Uterus (tissue), 3 donors: ENCODE measurements at regions not wholly inside any gene's neighbourhood (a gene's known extent, or its start where the extent isn't known, plus 50 kb on each side); places are given as distances from the start of the nearest gene placed in this dataset.

Experiments
- DNase-seq, 2 donors: peaks; one replicate each; pipeline ENCODE4 v3.0.0-alpha.2; 2019 to 2020
- H3K27ac ChIP-seq, 2 donors: fragments of 200-600 bp; sonication (generic); 1 replicate in 1 of 2; 2 replicates in 1 of 2; pipeline ENCODE4 v1.5.1; 2016 to 2018
- H3K27me3 ChIP-seq, 2 donors: fragments of 200-600 bp; sonication (generic); one replicate each; pipeline ENCODE4 v1.5.1; 2018 to 2019; ENCODE audit warnings: control low read depth in 1 of 2
- H3K36me3 ChIP-seq, 2 donors: fragments of 200-600 bp; sonication (generic); one replicate each; pipeline ENCODE4 v1.5.1; 2019; ENCODE audit warnings: control low read depth in 1 of 2
- H3K4me1 ChIP-seq, 2 donors: fragments of 200-600 bp; sonication (generic); one replicate each; pipeline ENCODE4 v1.5.1; 2018 to 2019; ENCODE audit warnings: control low read depth in 1 of 2
- H3K4me3 ChIP-seq, 2 donors: fragments of 200-600 bp; sonication (generic); 1 replicate in 1 of 2; 2 replicates in 1 of 2; pipeline ENCODE4 v1.5.1; 2018 to 2019; ENCODE audit warnings: mild to moderate bottlenecking in 1 of 2
- H3K9me3 ChIP-seq, 2 donors: fragments of 200-600 bp; sonication (generic); one replicate each; pipeline ENCODE4 v1.5.1; 2019; ENCODE audit warnings: control low read depth in 1 of 2
- CTCF ChIP-seq, 4 experiments: fragments of 200-600 bp in 2 of 4; fragments of 450-650 bp in 2 of 4; sonication (generic) in 2 of 4; IDR thresholded peaks; one replicate each; pipeline ENCODE4 v1.5.1; 2016 to 2019; ENCODE audit warnings: antibody characterized with exemption in 4 of 4, mild to moderate bottlenecking in 2 of 4, moderate library complexity in 1 of 4
- POLR2A ChIP-seq, 2 donors: fragments of 450-650 bp; IDR thresholded peaks; one replicate each; pipeline ENCODE4 v1.6.1; 2016; ENCODE audit warnings: antibody characterized with exemption in 2 of 2, mild to moderate bottlenecking in 1 of 2, moderate library complexity in 1 of 2
- intact Hi-C: fragments of 100-400 bp; cut with DNase I; formaldehyde crosslinking; loops from one replicate; pipeline ENCODE4 v1.15.1; 2023; ENCODE audit warnings: low total_unique reads
- donor health status: DM: yes; HTN: yes; CAD: no.

DNA sequence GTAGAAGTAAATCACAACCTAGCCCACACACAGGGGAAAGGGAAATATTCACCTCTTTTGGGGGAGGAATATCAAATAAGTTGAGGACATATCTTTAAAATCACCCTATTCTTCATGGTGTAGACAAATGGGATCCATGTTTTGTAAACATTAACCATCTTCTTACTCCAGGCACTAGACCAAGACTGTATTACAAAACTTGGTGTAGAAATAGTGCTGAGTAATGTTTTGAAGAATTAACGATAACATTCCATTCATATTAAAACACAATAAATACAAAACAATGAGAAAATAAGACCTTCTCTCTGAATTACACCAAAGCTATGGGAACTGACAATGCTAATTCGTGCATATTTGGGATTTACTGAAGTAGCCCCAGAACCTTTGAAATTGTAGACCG lies 633.6 kb downstream of the BCL11B start:
- TF ChIP-seq POLR2A (IDR thresholded peaks at IDR 0.05) (no peak), CTCF (IDR thresholded peaks at IDR 0.05) (no peak)
- Histone ChIP-seq H3K4me3 (no peak overlapping the region), H3K4me1 (no peaks in the 10 kb centered on the region), H3K27ac (no peak overlapping the region), H3K27me3 (no peaks in the 10 kb centered on the region), H3K36me3 (no peaks in the 10 kb centered on the region), H3K9me3 (no peaks in the 10 kb centered on the region)
- no peak for DNase-seq
- intact Hi-C loops = no loop called here

DNA sequence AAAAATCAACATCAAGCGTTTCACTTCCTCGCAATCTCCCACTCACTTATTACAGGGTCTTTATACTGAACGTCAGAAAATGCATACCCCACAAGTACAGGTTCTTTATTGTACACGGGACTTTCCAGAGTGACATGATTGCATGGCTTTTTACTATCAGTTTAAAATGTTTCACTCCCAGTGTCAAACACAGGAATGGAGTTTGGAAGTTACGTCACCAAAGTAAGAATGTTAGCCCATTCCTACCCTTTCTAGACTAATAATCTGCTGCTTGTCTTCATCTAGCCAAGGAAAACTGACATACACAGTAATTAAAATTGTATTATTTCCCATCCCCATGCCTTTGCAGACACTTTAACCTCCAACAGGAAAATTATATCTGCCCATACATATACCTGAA lies 624.2 kb downstream of the BCL11B start:
- Histone ChIP-seq H3K27ac (no peak overlapping the region), H3K9me3 (no peaks in the 10 kb centered on the region), H3K4me1 (no peaks in the 10 kb centered on the region), H3K4me3 (no peak overlapping the region), H3K36me3 (no peaks in the 10 kb centered on the region), H3K27me3 (no peaks in the 10 kb centered on the region)
- TF ChIP-seq CTCF (IDR thresholded peaks at IDR 0.05) = no peak
- TF ChIP-seq POLR2A (IDR thresholded peaks at IDR 0.05) = no peak
- no peak for DNase-seq
- intact Hi-C loops = no loop called here

DNA sequence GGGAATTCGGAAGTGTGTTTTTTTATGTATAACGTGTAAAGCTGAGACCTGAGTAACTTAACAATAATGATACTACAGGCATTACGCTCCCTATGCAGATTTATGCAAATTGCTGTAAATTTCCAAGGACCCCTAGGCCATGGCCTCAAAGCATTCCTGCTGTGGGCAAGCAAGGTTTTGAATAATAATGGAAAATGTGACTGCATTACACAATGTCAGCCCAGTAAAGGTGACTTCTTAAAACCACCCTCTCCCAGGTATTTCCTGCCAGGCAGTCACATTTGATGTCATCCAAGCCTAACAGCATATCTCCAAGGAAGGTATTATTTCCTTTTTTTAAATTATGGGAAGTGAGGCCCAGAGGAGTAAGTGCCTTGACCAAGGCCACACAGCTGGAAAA lies 621.0 kb downstream of the BCL11B start:
- Histone ChIP-seq H3K4me3 (no peak overlapping the region), H3K36me3 (no peaks in the 10 kb centered on the region), H3K27ac (no peak overlapping the region), H3K4me1 (no peaks in the 10 kb centered on the region), H3K9me3 (no peaks in the 10 kb centered on the region), H3K27me3 (no peaks in the 10 kb centered on the region)
- DNase-seq = no peak
- intact Hi-C loops = no loop called here
- TF ChIP-seq CTCF (IDR thresholded peaks at IDR 0.05) = no peak
- no peak for TF ChIP-seq POLR2A (IDR thresholded peaks at IDR 0.05)

DNA sequence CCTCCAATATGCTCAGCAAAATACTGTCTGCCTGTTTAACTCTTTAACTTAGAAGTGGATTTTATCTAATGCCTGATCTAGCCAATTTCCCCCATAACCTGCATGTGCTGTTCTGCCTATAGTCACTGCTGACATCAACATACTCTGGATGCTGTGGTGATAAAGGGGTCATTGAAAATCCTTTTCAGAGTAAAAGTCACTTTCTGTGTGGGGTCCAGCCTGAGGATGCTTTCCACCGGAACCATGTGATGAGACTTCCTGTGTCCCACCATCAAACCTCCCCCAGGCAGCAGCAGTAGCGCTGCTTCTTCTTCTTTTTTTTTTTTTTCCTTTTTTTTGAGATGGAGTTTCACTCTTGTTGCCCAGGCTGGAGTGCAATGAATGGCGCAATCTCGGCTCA lies 607.0 kb downstream of the BCL11B start:
- Histone ChIP-seq H3K9me3 (no peaks in the 10 kb centered on the region), H3K27ac (no peak overlapping the region), H3K36me3 (no peaks in the 10 kb centered on the region), H3K4me1 (no peaks in the 10 kb centered on the region), H3K4me3 (no peak overlapping the region), H3K27me3 (no peaks in the 10 kb centered on the region)
- TF ChIP-seq CTCF (IDR thresholded peaks at IDR 0.05) = no peak
- no peak for TF ChIP-seq POLR2A (IDR thresholded peaks at IDR 0.05)
- intact Hi-C loops = no loop called here
- no peak for DNase-seq

DNA sequence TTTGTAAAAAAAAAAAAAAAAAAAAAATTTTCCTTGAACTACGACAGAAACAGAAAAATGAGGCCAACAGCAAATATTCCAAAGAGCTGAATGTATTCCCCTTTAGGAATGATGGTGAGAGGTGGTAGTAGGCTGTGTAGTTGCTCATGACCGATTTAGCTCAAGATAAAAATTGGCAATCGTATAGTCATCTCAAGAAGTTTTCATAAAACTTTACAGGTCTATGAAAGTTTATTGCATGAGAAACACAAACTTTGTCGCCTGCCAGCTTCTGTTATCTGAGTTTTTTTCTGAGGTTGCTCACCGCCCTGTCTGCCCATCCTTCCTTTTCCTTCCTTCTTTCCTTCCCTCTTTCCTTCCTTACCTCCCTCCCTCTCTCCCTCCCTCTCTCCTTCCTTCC lies 605.5 kb downstream of the BCL11B start:
- intact Hi-C loops = no loop called here
- H3K27ac ChIP-seq = no peak overlapping the region
- no peak for DNase-seq
- TF ChIP-seq POLR2A (IDR thresholded peaks at IDR 0.05) = no peak
- TF ChIP-seq CTCF (IDR thresholded peaks at IDR 0.05) = no peak
- no peak overlapping the region for H3K4me3 ChIP-seq
- no peaks in the 10 kb centered on the region for H3K9me3 ChIP-seq
- H3K4me1 ChIP-seq = no peaks in the 10 kb centered on the region
- no peaks in the 10 kb centered on the region for H3K27me3 ChIP-seq
- no peaks in the 10 kb centered on the region for H3K36me3 ChIP-seq
